ENCODE measurements at regions not wholly inside any gene's neighbourhood (a gene's known extent, or its start where the extent isn't known, plus 50 kb on each side); places are given as distances from the start of the nearest gene placed in this dataset.

DNA sequence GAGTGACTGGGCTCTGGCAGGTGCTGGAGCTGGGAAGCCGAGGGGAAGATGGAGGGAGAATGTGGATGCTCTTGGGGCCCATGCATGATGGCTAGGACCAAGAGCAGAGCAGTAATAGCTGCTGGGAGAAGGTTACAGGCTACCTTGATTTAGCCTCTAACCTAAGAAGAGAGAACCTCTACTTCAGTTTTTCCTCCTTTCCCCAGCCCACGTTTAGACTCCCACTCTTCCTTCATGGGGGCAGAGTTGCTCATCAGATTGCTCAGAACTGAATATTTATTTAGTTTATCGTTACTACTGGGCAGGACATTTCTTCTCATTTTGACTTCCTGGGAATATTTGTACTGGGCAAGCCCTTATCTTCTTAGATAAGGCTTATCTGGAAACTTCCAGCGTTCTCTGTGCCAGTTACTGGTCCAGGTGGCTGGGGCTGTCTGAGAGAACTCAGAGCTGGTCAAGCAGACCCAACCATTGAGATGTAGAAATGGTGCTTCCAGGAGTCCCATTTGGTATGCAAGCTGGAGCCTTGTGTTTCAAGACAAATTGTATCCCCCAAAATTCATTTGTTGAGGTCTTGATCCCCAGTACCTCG is 442.9 kb upstream of the BOD1L1 start:
- TF ChIP-seq, protein P1, sequence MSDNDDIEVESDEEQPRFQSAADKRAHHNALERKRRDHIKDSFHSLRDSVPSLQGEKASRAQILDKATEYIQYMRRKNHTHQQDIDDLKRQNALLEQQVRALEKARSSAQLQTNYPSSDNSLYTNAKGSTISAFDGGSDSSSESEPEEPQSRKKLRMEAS (IDR thresholded peaks at IDR 0.05): no peak
- TF ChIP-seq EGR1 (IDR thresholded peaks at IDR 0.05; ENCODE audit: low read depth in 2 of 2) (no peak), HNF4A (conservative IDR thresholded peaks at IDR 0.05) (no peak)

Measured in liver (tissue), 2 donors.